ENCODE measurements at regions not wholly inside any gene's neighbourhood (a gene's known extent, or its start where the extent isn't known, plus 50 kb on each side); places are given as distances from the start of the nearest gene placed in this dataset.
A peak's percentile ranks its signal among the peaks of the same experiment; 100 is the strongest.

DNA sequence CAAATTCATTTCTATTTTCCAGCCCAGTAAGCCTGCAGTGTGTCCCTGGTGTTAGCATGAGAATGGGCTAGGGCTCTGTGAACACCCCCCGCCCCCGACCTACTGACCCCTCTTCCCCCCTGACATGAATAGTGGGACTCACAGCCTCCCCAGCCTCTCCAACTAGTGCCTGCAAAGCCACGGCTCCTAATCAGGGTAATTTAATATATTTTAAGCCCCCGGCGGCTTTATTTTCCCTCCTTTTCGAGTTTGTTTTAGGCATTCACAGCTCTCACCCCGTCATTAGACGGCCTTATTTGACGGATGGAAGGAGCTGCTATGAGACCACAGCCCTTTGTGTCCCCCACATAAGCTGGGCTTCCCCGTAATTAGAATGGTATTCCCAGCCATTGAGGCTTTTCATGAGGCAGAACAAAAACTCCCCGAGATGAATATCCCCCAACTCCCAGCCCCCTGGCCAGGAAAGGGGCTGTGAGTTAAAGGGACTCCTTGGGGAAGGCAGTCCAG, 78.3 kb upstream of the POLG start:
- peaks cover 75% of the 10 kb centered on the region for H3K27me3 ChIP-seq (ENCODE audit: control insufficient read depth, insufficient read depth, low read length)
- H2AFZ ChIP-seq (ENCODE audit: low read length): no peak overlapping the region
- no peak overlapping the region for H3K27ac ChIP-seq (ENCODE audit: insufficient read depth, low read length)
- H3K4me3 ChIP-seq (replicated peaks in 1 of 4; ENCODE audit: control extremely low read depth in 1 of 4, insufficient read depth in 1 of 4, low read depth in 3 of 4, low read length in 4 of 4): no peak overlapping the region
- no peak for DNase-seq (ENCODE audit: low read depth in 2 of 2)
- H4K20me1 ChIP-seq (ENCODE audit: control insufficient read depth, extremely low read depth, insufficient read depth, low read length): no peaks in the 10 kb centered on the region
- H3K36me3 ChIP-seq (ENCODE audit: control insufficient read depth, insufficient read depth, low read length): no peaks in the 10 kb centered on the region
- no peaks in the 10 kb centered on the region for H3K9me3 ChIP-seq (ENCODE audit: control insufficient read depth, insufficient read depth, low read depth, low read length)
- H3K9ac ChIP-seq (ENCODE audit: insufficient read depth, low read length): no peak overlapping the region
- no peak overlapping the region for H3K4me2 ChIP-seq (ENCODE audit: extremely low read depth, insufficient read depth, low read length)
- no peaks in the 10 kb centered on the region for H3K79me2 ChIP-seq (ENCODE audit: control insufficient read depth, insufficient read depth, low read length)
- H3K4me1 ChIP-seq (ENCODE audit: control insufficient read depth, extremely low read depth, insufficient read depth, low read length): peaks cover 4% of the 10 kb centered on the region
- no peak for TF ChIP-seq EZH2 (IDR thresholded peaks at IDR 0.05; ENCODE audit: low read length, missing control alignments)
- TF ChIP-seq, protein P1, sequence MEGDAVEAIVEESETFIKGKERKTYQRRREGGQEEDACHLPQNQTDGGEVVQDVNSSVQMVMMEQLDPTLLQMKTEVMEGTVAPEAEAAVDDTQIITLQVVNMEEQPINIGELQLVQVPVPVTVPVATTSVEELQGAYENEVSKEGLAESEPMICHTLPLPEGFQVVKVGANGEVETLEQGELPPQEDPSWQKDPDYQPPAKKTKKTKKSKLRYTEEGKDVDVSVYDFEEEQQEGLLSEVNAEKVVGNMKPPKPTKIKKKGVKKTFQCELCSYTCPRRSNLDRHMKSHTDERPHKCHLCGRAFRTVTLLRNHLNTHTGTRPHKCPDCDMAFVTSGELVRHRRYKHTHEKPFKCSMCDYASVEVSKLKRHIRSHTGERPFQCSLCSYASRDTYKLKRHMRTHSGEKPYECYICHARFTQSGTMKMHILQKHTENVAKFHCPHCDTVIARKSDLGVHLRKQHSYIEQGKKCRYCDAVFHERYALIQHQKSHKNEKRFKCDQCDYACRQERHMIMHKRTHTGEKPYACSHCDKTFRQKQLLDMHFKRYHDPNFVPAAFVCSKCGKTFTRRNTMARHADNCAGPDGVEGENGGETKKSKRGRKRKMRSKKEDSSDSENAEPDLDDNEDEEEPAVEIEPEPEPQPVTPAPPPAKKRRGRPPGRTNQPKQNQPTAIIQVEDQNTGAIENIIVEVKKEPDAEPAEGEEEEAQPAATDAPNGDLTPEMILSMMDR (conservative IDR thresholded peaks at IDR 0.05 in 1 of 2, IDR thresholded peaks at IDR 0.05 in 1 of 2; ENCODE audit: low read depth in 1 of 2, low read length in 2 of 2): no peak

DNA sequence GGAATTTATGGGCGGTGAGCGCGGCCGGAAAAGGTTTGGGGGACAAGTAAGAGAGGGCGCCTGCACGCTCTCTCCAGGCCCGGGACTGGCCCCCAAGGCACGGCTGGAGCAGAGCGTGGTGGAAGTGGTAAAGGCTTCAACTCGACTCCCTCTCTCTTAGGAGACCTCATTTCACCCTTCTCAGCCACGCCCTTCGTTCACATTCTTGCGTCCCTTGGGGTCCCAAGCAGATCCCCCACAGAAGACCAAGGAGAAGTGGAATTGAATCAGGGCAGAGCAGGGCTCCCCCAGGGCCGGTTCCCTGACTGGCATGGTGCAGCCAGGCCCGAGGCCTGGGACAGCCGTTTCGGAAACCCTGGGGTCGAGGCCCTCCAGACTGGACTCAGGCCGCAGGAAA, 75.4 kb upstream of the POLG start:
- no peaks in the 10 kb centered on the region for H3K79me2 ChIP-seq (ENCODE audit: control insufficient read depth, insufficient read depth, low read length)
- H4K20me1 ChIP-seq (ENCODE audit: control insufficient read depth, extremely low read depth, insufficient read depth, low read length): no peaks in the 10 kb centered on the region
- no peaks in the 10 kb centered on the region for H3K9me3 ChIP-seq (ENCODE audit: control insufficient read depth, insufficient read depth, low read depth, low read length)
- no peak overlapping the region for H3K4me2 ChIP-seq (ENCODE audit: extremely low read depth, insufficient read depth, low read length)
- peaks cover 92% of the 10 kb centered on the region for H3K27me3 ChIP-seq (ENCODE audit: control insufficient read depth, insufficient read depth, low read length)
- no peak overlapping the region for H2AFZ ChIP-seq (ENCODE audit: low read length)
- no peak for DNase-seq (ENCODE audit: low read depth in 2 of 2)
- TF ChIP-seq, protein P1 (conservative IDR thresholded peaks at IDR 0.05 in 1 of 2, IDR thresholded peaks at IDR 0.05 in 1 of 2; ENCODE audit: low read depth in 1 of 2, low read length in 2 of 2): no peak
- H3K36me3 ChIP-seq (ENCODE audit: control insufficient read depth, insufficient read depth, low read length): no peaks in the 10 kb centered on the region
- H3K27ac ChIP-seq (ENCODE audit: insufficient read depth, low read length): no peak overlapping the region
- H3K4me3 ChIP-seq (replicated peaks in 1 of 4; ENCODE audit: control extremely low read depth in 1 of 4, insufficient read depth in 1 of 4, low read depth in 3 of 4, low read length in 4 of 4): no peak overlapping the region
- H3K9ac ChIP-seq (ENCODE audit: insufficient read depth, low read length): no peak overlapping the region
- peaks cover 4% of the 10 kb centered on the region for H3K4me1 ChIP-seq (ENCODE audit: control insufficient read depth, extremely low read depth, insufficient read depth, low read length)

DNA sequence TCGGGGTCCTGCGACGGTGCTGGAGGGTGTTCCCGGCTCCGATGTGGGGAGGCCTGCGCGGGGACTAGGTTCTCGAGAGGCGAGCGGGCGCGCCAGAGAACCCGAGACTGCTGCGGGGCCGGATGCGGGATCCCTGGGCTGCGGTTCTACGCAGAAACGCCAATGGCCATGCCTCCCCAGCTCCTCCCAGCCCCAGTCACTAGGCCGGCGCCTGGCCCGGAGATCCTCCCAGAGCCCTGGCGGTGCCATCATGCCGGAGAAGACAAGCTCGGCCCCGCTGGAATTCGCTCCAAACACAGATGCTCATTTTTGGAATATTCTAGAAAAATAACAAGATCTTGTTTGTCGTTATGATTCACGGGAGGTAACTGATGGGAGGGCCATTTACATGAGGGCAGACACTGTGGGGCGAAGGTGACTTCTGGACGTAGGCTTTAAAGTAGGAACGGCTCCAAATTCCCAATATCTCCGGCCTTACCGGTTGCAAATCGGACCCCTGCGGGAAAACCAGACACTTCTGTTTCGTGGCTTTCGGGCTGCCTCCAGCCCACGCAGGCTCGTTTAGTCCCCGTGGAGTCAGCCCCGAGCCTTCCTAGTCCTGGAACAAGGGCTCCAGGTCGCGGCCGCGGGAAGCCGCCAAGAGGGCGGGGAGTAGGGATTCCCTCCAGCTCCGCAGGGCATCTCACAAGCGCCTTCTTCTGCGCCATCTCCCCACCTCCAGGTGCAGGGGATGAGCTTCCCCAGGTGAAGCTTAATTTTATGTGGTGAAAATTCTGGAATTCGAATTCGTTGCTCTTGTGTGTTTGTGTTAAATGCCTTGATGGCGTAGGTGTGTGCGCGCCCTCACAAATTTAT, 74.8 kb upstream of the POLG start:
- Histone ChIP-seq H3K4me1 (ENCODE audit: control insufficient read depth, extremely low read depth, insufficient read depth, low read length) (peaks cover 4% of the 10 kb centered on the region), H3K79me2 (ENCODE audit: control insufficient read depth, insufficient read depth, low read length) (no peaks in the 10 kb centered on the region), H3K27ac (ENCODE audit: insufficient read depth, low read length) (no peak overlapping the region), H3K4me2 (ENCODE audit: extremely low read depth, insufficient read depth, low read length) (peak overlapping the region; percentile 74), H3K9ac (ENCODE audit: insufficient read depth, low read length) (no peak overlapping the region), H3K27me3 (ENCODE audit: control insufficient read depth, insufficient read depth, low read length) (peaks cover 95% of the 10 kb centered on the region), H2AFZ (ENCODE audit: low read length) (no peak overlapping the region), H3K9me3 (ENCODE audit: control insufficient read depth, insufficient read depth, low read depth, low read length) (no peaks in the 10 kb centered on the region), H4K20me1 (ENCODE audit: control insufficient read depth, extremely low read depth, insufficient read depth, low read length) (no peaks in the 10 kb centered on the region), H3K36me3 (ENCODE audit: control insufficient read depth, insufficient read depth, low read length) (no peaks in the 10 kb centered on the region), H3K4me3 (replicated peaks in 1 of 4; ENCODE audit: control extremely low read depth in 1 of 4, insufficient read depth in 1 of 4, low read depth in 3 of 4, low read length in 4 of 4) (peak overlapping the region in 3 of 4 experiments; percentile 12 to 50 (median 33))
- TF ChIP-seq, protein P1 (conservative IDR thresholded peaks at IDR 0.05 in 1 of 2, IDR thresholded peaks at IDR 0.05 in 1 of 2; ENCODE audit: low read depth in 1 of 2, low read length in 2 of 2): no peak
- peak; percentile 69 for TF ChIP-seq EZH2 (IDR thresholded peaks at IDR 0.05; ENCODE audit: low read length, missing control alignments)
- DNase-seq (ENCODE audit: low read depth in 2 of 2): no peak
